Neutrophil (primary cell): ENCODE measurements at regions not wholly inside any gene's neighbourhood (a gene's known extent, or its start where the extent isn't known, plus 50 kb on each side); places are given as distances from the start of the nearest gene placed in this dataset.

Experiments
- H3K27ac ChIP-seq: fragments of 200-600 bp; sonication (generic); 2 replicates; pipeline ENCODE4 v1.5.1; 2016; ENCODE audit warnings: mild to moderate bottlenecking, moderate library complexity
- H3K27me3 ChIP-seq: fragments of 200-600 bp; sonication (generic); 2 replicates; pipeline ENCODE4 v1.6.0; 2016; ENCODE audit warnings: mild to moderate bottlenecking
- H3K36me3 ChIP-seq: fragments of 200-600 bp; sonication (generic); 2 replicates; pipeline ENCODE4 v1.5.1; 2017
- H3K4me1 ChIP-seq, 2 experiments: fragments of 200-600 bp in 1 of 2; sonication (generic) in 1 of 2; 1 replicate in 1 of 2; 2 replicates in 1 of 2; pipeline versions ENCODE4 v1.5.1 to v1.6.1; 2013 to 2016; ENCODE audit warnings: low read depth in 1 of 2, low read length in 1 of 2, mild to moderate bottlenecking in 1 of 2, moderate library complexity in 1 of 2; ENCODE audit not compliant: control insufficient read depth in 1 of 2, insufficient read depth in 1 of 2
- H3K4me3 ChIP-seq, 2 experiments: fragments of 200-600 bp in 1 of 2; sonication (generic) in 1 of 2; 1 replicate in 1 of 2; 2 replicates in 1 of 2; pipeline ENCODE4 v1.5.1; 2013 to 2016; ENCODE audit warnings: low read depth in 1 of 2, low read length in 1 of 2, mild to moderate bottlenecking in 1 of 2, moderate library complexity in 1 of 2
- H3K9me3 ChIP-seq: fragments of 200-600 bp; sonication (generic); 2 replicates; pipeline ENCODE4 v1.5.1; 2016
- CTCF ChIP-seq: fragments of 200-600 bp; sonication (generic); IDR thresholded peaks from 2 replicates; pipeline ENCODE4 v1.5.1; 2016; ENCODE audit warnings: antibody characterized with exemption

- Histone ChIP-seq H3K27ac (no peak overlapping the region), H3K4me1 (peaks cover 0 to 9% of the 10 kb centered on the region in 2 experiments), H3K9me3 (no peaks in the 10 kb centered on the region), H3K4me3 (no peak overlapping the region), H3K36me3 (no peaks in the 10 kb centered on the region), H3K27me3 (peaks cover 34% of the 10 kb centered on the region)
- TF ChIP-seq CTCF: no peak
Measured at GRCh38 chr1:59143811-59144210, 153.1 kb upstream of the FGGY start.

- Histone ChIP-seq H3K27me3 (peaks cover 37% of the 10 kb centered on the region), H3K27ac (no peak overlapping the region), H3K4me3 (no peak overlapping the region), H3K4me1 (peaks cover 0 to 9% of the 10 kb centered on the region in 2 experiments), H3K9me3 (no peaks in the 10 kb centered on the region), H3K36me3 (no peaks in the 10 kb centered on the region)
- TF ChIP-seq CTCF: no peak
Measured at GRCh38 chr1:59144959-59145358, 151.9 kb upstream of the FGGY start.

- Histone ChIP-seq H3K36me3 (no peaks in the 10 kb centered on the region), H3K9me3 (no peaks in the 10 kb centered on the region), H3K4me1 (peaks cover 0 to 9% of the 10 kb centered on the region in 2 experiments), H3K27ac (no peak overlapping the region), H3K27me3 (peaks cover 37% of the 10 kb centered on the region), H3K4me3 (no peak overlapping the region)
- no peak for TF ChIP-seq CTCF
Measured at GRCh38 chr1:59146056-59146455, 150.8 kb upstream of the FGGY start.

- Histone ChIP-seq H3K36me3 (no peaks in the 10 kb centered on the region), H3K4me3 (peak overlapping the region in 1 of 2 experiments; percentile 31), H3K9me3 (no peaks in the 10 kb centered on the region), H3K27me3 (peaks cover 37% of the 10 kb centered on the region), H3K27ac (no peak overlapping the region), H3K4me1 (peaks cover 0 to 9% of the 10 kb centered on the region in 2 experiments)
- TF ChIP-seq CTCF: no peak
Measured at GRCh38 chr1:59146651-59147358, 150.1 kb upstream of the FGGY start.

- Histone ChIP-seq H3K27ac (no peak overlapping the region), H3K27me3 (peaks cover 37% of the 10 kb centered on the region), H3K9me3 (no peaks in the 10 kb centered on the region), H3K4me1 (peaks cover 0 to 9% of the 10 kb centered on the region in 2 experiments), H3K4me3 (no peak overlapping the region), H3K36me3 (no peaks in the 10 kb centered on the region)
- no peak for TF ChIP-seq CTCF
Measured at GRCh38 chr1:59149435-59149834, 147.5 kb upstream of the FGGY start.
